Nephron progenitor cell (in vitro differentiated cells): ENCODE measurements at regions not wholly inside any gene's neighbourhood (a gene's known extent, or its start where the extent isn't known, plus 50 kb on each side); places are given as distances from the start of the nearest gene placed in this dataset.
"Not testable (repeated sequence)": the region's sequence is repeated elsewhere in the genome, so short reads cannot be mapped to it uniquely, and the experiment has no call there.

Source experiments
- DNase-seq: peaks from one replicate; pipeline ENCODE4 v3.0.0; 2021
- H3K27ac Mint-ChIP-seq: 2 replicates; pipeline ENCODE4 v1.8.0; 2021; ENCODE audit warnings: mild to moderate bottlenecking, moderate library complexity, mixed read lengths
- H3K27me3 Mint-ChIP-seq: 2 replicates; pipeline ENCODE4 v1.8.0; 2021; ENCODE audit warnings: mild to moderate bottlenecking, low read depth, mixed read lengths; ENCODE audit not compliant: poor library complexity
- H3K36me3 Mint-ChIP-seq: 2 replicates; pipeline ENCODE4 v1.8.0; 2021; ENCODE audit warnings: low read depth, mixed read lengths
- H3K4me1 Mint-ChIP-seq: 2 replicates; pipeline ENCODE4 v1.8.0; 2021; ENCODE audit warnings: mixed read lengths
- H3K4me3 Mint-ChIP-seq: 2 replicates; pipeline ENCODE4 v1.8.0; 2021; ENCODE audit warnings: mild to moderate bottlenecking, moderate library complexity, mixed read lengths
- H3K9me3 Mint-ChIP-seq: 2 replicates; pipeline ENCODE4 v1.8.0; 2021; ENCODE audit warnings: mild to moderate bottlenecking, moderate library complexity, mixed read lengths

- H3K27ac Mint-ChIP-seq, H3K9me3 Mint-ChIP-seq: not testable (repeated sequence)
- DNase-seq: peak; percentile 30
Observed at GRCh38 chr2:87075054-87075790, 53.6 kb upstream of the PLGLB1 start.

GRCh38 chr2:87075791-87076252 is 54.2 kb upstream of the PLGLB1 start:
- not testable (repeated sequence) for H3K27me3 Mint-ChIP-seq, H3K9me3 Mint-ChIP-seq, H3K27ac Mint-ChIP-seq, H3K36me3 Mint-ChIP-seq
- peak; percentile 54 for DNase-seq
- Mint-ChIP-seq H3K4me3 (peak overlapping the region; percentile 87), H3K4me1 (peaks cover 11% of the 10 kb centered on the region)

More at GRCh38 chr2:87075054-87075790, 53.6 kb upstream of the PLGLB1 start:
- Mint-ChIP-seq H3K4me3 (peak overlapping the region; percentile 87), H3K4me1 (peaks cover 11% of the 10 kb centered on the region)
- not testable (repeated sequence) for H3K27me3 Mint-ChIP-seq, H3K36me3 Mint-ChIP-seq

- Mint-ChIP-seq H3K4me1 (peaks cover 11% of the 10 kb centered on the region), H3K27ac (peak overlapping the region; percentile 98), H3K4me3 (peak overlapping the region; percentile 93)
- H3K36me3 Mint-ChIP-seq, H3K27me3 Mint-ChIP-seq, H3K9me3 Mint-ChIP-seq: not testable (repeated sequence)
- peak; percentile 92 for DNase-seq
Observed at GRCh38 chr2:87076253-87077123, 54.8 kb upstream of the PLGLB1 start.

- H3K4me1 Mint-ChIP-seq: peaks cover 11% of the 10 kb centered on the region
- H3K36me3 Mint-ChIP-seq, H3K27me3 Mint-ChIP-seq, DNase-seq, H3K9me3 Mint-ChIP-seq: not testable (repeated sequence)
- H3K27ac Mint-ChIP-seq: peak overlapping the region; percentile 98
- peak overlapping the region; percentile 93 for H3K4me3 Mint-ChIP-seq
Observed at GRCh38 chr2:87077124-87077446, 55.4 kb upstream of the PLGLB1 start.

DNA sequence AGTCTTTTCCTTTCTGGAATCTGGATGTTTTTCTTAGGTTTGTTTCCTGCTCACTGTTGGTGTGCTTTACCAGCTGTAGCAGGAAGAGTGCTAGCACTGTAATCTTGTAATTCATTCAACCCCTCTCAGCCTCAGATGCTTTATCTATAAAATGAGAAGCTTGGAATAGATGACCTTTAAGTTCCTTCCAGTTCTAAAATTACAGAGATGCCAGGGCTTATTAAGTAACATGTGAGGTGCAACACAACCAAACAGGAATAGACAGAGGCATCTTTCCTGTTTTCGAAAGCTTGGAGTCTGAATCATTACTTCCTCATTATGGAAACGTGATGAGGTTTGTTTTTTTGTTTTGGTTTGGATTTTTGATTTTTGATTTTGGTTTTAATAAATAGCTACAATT is 60.1 kb upstream of the PLGLB1 start:
- not testable (repeated sequence) for H3K27ac Mint-ChIP-seq, H3K27me3 Mint-ChIP-seq, H3K36me3 Mint-ChIP-seq, H3K9me3 Mint-ChIP-seq, DNase-seq, H3K4me3 Mint-ChIP-seq, H3K4me1 Mint-ChIP-seq

DNA sequence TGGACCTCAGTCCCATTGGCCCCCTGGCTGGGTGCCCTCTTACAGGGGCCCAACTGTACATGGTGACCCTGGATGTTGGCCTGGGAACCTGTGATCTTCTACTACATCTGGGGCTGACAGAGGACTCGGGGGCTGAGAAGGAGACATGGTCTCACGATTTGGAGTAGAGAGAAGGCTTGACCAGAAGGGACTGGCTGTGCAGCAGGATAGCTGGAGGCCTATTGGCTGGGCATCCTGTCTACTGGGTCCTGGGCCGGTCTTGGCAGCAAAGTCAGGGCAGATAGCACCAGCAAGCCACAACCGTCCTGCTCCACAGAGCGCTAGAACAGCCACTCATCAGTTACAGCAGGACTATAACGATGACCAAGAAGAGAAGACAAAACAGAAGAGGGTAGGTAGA is 66.4 kb upstream of the PLGLB1 start:
- H3K9me3 Mint-ChIP-seq, H3K4me3 Mint-ChIP-seq, DNase-seq, H3K4me1 Mint-ChIP-seq, H3K27ac Mint-ChIP-seq, H3K36me3 Mint-ChIP-seq: not testable (repeated sequence)
- H3K27me3 Mint-ChIP-seq: peaks cover 11% of the 10 kb centered on the region

DNA sequence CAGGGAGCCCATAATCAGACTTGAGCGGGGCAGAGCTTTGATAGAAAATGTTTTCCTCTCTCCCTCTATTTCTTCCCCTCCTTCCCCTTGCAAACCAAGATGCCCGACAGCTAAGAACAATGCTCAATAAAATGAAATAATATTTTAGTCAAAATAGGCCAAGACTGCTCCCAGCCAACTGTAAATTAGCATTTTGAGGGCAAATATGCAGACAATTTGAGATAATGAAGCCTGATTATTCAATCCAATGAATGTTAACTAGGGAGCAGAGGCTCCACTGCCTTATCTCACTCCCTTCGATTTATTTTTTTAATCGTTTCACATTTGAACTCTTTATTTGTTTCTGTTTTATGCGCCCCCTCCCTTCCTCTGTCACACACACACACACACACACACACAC is 67.8 kb upstream of the PLGLB1 start:
- H3K27me3 Mint-ChIP-seq, H3K4me3 Mint-ChIP-seq, H3K27ac Mint-ChIP-seq, H3K4me1 Mint-ChIP-seq, H3K9me3 Mint-ChIP-seq, DNase-seq, H3K36me3 Mint-ChIP-seq: not testable (repeated sequence)

DNA sequence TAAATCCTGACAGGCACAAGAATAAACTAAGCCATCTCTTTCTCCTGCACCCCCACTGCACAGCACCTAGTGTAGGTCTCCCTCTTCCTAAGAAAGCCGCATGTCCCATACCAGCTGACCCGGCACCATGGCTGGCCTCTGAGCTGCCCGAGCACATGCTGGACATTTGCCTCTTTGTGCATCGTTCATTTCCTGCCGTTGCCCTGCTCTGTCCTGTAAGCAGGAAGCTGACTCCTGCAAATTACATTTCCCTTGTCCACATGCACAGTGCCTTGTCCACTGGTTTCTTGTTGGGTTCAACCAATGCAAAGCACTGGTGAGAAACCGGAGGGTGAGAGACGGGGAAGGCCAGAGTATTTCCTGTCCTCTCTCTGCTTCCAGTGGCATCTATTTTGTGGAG is 71.6 kb upstream of the PLGLB1 start:
- H3K27me3 Mint-ChIP-seq, H3K36me3 Mint-ChIP-seq, H3K4me1 Mint-ChIP-seq, H3K27ac Mint-ChIP-seq, H3K4me3 Mint-ChIP-seq, H3K9me3 Mint-ChIP-seq, DNase-seq: not testable (repeated sequence)

DNA sequence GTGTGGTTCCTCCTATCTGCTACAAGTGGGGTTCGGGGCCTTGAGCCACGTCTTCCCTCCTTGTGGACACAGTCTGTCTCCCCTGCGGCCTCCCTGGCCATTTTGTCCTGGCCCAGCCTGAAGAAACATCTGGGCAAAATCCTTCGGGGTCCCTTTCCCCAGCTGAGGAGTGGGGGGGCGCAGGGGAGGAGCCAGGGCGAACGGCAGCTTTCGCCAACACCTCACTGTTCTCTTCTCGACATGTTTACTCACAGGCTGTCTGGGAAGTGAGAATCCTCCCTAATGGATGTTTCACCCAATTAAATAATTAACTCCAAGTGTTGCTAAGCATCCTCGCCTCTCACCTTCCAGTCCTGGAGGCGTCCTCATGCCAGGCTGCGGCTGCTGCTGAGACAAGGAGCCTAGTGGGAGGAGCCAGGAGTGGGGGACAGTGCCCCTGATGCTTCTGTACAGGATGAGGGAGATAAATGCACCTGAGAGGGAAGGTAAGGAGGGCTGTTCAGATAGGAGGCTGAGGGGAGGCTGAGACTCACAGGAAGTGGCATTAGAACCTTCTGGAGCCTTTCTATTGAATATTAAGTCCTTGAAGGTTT is 72.4 kb upstream of the PLGLB1 start:
- H3K9me3 Mint-ChIP-seq, H3K27ac Mint-ChIP-seq, H3K27me3 Mint-ChIP-seq, H3K4me1 Mint-ChIP-seq, H3K4me3 Mint-ChIP-seq, H3K36me3 Mint-ChIP-seq: not testable (repeated sequence)
- peak; percentile 13 for DNase-seq

GRCh38 chr2:87095804-87096203 is 74.2 kb upstream of the PLGLB1 start:
- DNase-seq, H3K27me3 Mint-ChIP-seq, H3K4me3 Mint-ChIP-seq, H3K36me3 Mint-ChIP-seq, H3K27ac Mint-ChIP-seq, H3K9me3 Mint-ChIP-seq, H3K4me1 Mint-ChIP-seq: not testable (repeated sequence)

- H3K9me3 Mint-ChIP-seq, H3K27ac Mint-ChIP-seq, H3K4me3 Mint-ChIP-seq, H3K4me1 Mint-ChIP-seq, H3K36me3 Mint-ChIP-seq, H3K27me3 Mint-ChIP-seq, DNase-seq: not testable (repeated sequence)
Observed at GRCh38 chr2:87128761-87129553, 107.3 kb upstream of the PLGLB1 start.

- H3K4me3 Mint-ChIP-seq, H3K36me3 Mint-ChIP-seq, H3K27me3 Mint-ChIP-seq, H3K27ac Mint-ChIP-seq, H3K9me3 Mint-ChIP-seq, H3K4me1 Mint-ChIP-seq, DNase-seq: not testable (repeated sequence)
Observed at GRCh38 chr2:87132577-87132976, 110.9 kb upstream of the PLGLB1 start.

- H3K9me3 Mint-ChIP-seq, H3K4me3 Mint-ChIP-seq, H3K36me3 Mint-ChIP-seq, H3K27ac Mint-ChIP-seq, H3K27me3 Mint-ChIP-seq, H3K4me1 Mint-ChIP-seq, DNase-seq: not testable (repeated sequence)
Observed at GRCh38 chr2:87151835-87152493, 130.3 kb upstream of the PLGLB1 start.
